CD4-positive, alpha-beta T cell (primary cell): ENCODE measurements at regions not wholly inside any gene's neighbourhood (a gene's known extent, or its start where the extent isn't known, plus 50 kb on each side); places are given as distances from the start of the nearest gene placed in this dataset.

Experiments used
- ATAC-seq: fragments of 200-7000 bp; cut with Tn5 transposase; one replicate; pipeline ENCODE4 v1.10.0; 2022; ENCODE audit warnings: mild to moderate bottlenecking; ENCODE audit not compliant: poor library complexity
- CTCF ChIA-PET: fragments of 350-600 bp; sonication (Branson Sonifier 250); formaldehyde crosslinking; loops from one replicate; lab custom pipeline; 2021; ENCODE audit warnings: antibody characterized with exemption, inconsistent platforms; lab: Charles Lee
- POLR2A ChIA-PET: fragments of 350-600 bp; sonication (Branson Sonifier 250); formaldehyde crosslinking; loops from one replicate; lab custom pipeline; 2021; ENCODE audit warnings: antibody characterized with exemption, inconsistent platforms; lab: Charles Lee
- DNase-seq, 14 experiments: peaks; one replicate each; pipeline ENCODE4 v3.0.0-alpha.2; 2013 to 2020; ENCODE audit warnings: mixed read lengths in 2 of 14
- H3K27ac ChIP-seq, 2 donors: one replicate each; pipeline versions ENCODE4 v1.5.1 to v1.7.0; 2013; ENCODE audit warnings: low read length in 2 of 2, low read depth in 1 of 2, mild to moderate bottlenecking in 1 of 2
- H3K27me3 ChIP-seq, 2 experiments: 1 replicate in 1 of 2; 2 replicates in 1 of 2; pipeline versions ENCODE4 v1.6.1 to v1.7.0; 2013; ENCODE audit warnings: low read length in 2 of 2, control low read depth in 1 of 2, mild to moderate bottlenecking in 1 of 2, moderate library complexity in 1 of 2; ENCODE audit not compliant: insufficient read depth in 2 of 2, control insufficient read depth in 1 of 2
- H3K36me3 ChIP-seq: one replicate; pipeline ENCODE4 v1.6.1; 2013; ENCODE audit warnings: low read length, control low read depth; ENCODE audit not compliant: insufficient read depth
- H3K4me1 ChIP-seq: one replicate; pipeline ENCODE4 v1.6.1; 2013; ENCODE audit warnings: low read length, control low read depth; ENCODE audit not compliant: insufficient read depth
- H3K4me3 ChIP-seq: one replicate; pipeline ENCODE4 v1.5.1; 2013; ENCODE audit warnings: mild to moderate bottlenecking, low read length, moderate library complexity
- H3K9me3 ChIP-seq, 2 experiments: 1 replicate in 1 of 2; 2 replicates in 1 of 2; pipeline versions ENCODE4 v1.6.1 to v1.7.0; 2013; ENCODE audit warnings: low read length in 2 of 2, mild to moderate bottlenecking in 2 of 2, control low read depth in 1 of 2, moderate library complexity in 1 of 2; ENCODE audit not compliant: control insufficient read depth in 1 of 2, insufficient read depth in 1 of 2
- H3K27ac Mint-ChIP-seq: one replicate; pipeline ENCODE4 v1.8.0; 2020; ENCODE audit warnings: mixed read lengths
- H3K27me3 Mint-ChIP-seq: one replicate; pipeline ENCODE4 v1.8.0; 2021; ENCODE audit warnings: mixed read lengths
- H3K36me3 Mint-ChIP-seq: one replicate; pipeline ENCODE4 v1.8.0; 2021; ENCODE audit warnings: low read depth, mixed read lengths
- H3K4me1 Mint-ChIP-seq: one replicate; pipeline ENCODE4 v1.8.0; 2021; ENCODE audit warnings: low read depth, mixed read lengths
- H3K4me3 Mint-ChIP-seq: one replicate; pipeline ENCODE4 v1.8.0; 2020; ENCODE audit warnings: mild to moderate bottlenecking, mixed read lengths
- H3K9me3 Mint-ChIP-seq: one replicate; pipeline ENCODE4 v1.8.0; 2020; ENCODE audit warnings: mixed read lengths
- intact Hi-C, 2 experiments: fragments of 100-400 bp; cut with DNase I in 1 of 2; cut with micrococcal nuclease in 1 of 2; formaldehyde crosslinking; loops; one replicate each; pipeline versions ENCODE4 v1.15.1 to v1.9.0; 2023 to 2025; cut with DNase I, micrococcal nuclease
- TF ChIP-seq, protein P1 (sequence below): fragments of 200-600 bp; IDR thresholded peaks from one replicate; pipeline ENCODE4 v1.8.0; 2022; ENCODE audit warnings: antibody characterized with exemption, mild to moderate bottlenecking

GRCh38 chr3:36060950-36061349, 319.4 kb upstream of the STAC start:
- POLR2A ChIA-PET: no interaction called here
- H3K4me1 Mint-ChIP-seq: no peaks in the 10 kb centered on the region
- peaks cover 6% of the 10 kb centered on the region for H3K9me3 Mint-ChIP-seq

DNA sequence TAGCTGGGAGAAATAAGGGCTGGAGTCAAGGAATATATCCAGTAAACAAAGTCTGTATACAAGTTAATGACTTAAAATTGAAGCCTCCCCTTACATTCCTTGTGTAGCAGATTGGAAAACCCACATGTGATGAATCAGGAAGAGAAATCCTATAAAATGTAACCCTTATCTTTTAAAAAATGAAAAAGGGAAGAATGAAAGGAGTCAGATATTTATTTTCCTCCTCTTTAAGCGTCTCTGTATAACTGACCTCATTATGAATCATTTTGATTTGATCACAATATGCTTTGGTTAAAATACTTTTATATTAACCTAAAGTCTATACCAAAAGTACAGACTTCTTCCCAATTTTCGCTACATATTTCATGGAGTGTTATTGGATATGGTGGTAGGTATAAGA, 316.3 kb upstream of the STAC start:
- H3K27ac ChIP-seq: no peak overlapping the region
- Mint-ChIP-seq H3K9me3 (peaks cover 5% of the 10 kb centered on the region), H3K36me3 (no peaks in the 10 kb centered on the region), H3K27me3 (no peaks in the 10 kb centered on the region), H3K27ac (no peak overlapping the region), H3K4me3 (no peak overlapping the region), H3K4me1 (no peaks in the 10 kb centered on the region)
- no peaks in the 10 kb centered on the region for H3K36me3 ChIP-seq
- TF ChIP-seq, protein P1, sequence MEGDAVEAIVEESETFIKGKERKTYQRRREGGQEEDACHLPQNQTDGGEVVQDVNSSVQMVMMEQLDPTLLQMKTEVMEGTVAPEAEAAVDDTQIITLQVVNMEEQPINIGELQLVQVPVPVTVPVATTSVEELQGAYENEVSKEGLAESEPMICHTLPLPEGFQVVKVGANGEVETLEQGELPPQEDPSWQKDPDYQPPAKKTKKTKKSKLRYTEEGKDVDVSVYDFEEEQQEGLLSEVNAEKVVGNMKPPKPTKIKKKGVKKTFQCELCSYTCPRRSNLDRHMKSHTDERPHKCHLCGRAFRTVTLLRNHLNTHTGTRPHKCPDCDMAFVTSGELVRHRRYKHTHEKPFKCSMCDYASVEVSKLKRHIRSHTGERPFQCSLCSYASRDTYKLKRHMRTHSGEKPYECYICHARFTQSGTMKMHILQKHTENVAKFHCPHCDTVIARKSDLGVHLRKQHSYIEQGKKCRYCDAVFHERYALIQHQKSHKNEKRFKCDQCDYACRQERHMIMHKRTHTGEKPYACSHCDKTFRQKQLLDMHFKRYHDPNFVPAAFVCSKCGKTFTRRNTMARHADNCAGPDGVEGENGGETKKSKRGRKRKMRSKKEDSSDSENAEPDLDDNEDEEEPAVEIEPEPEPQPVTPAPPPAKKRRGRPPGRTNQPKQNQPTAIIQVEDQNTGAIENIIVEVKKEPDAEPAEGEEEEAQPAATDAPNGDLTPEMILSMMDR: no peak
- H3K4me1 ChIP-seq: no peaks in the 10 kb centered on the region
- H3K9me3 ChIP-seq: no peaks in the 10 kb centered on the region
- no peak overlapping the region for H3K4me3 ChIP-seq
- no peak for DNase-seq
- intact Hi-C loops: no loop called here
- ATAC-seq: no peak
- no peaks in the 10 kb centered on the region for H3K27me3 ChIP-seq
- POLR2A ChIA-PET: no interaction called here
- CTCF ChIA-PET: no interaction called here

More at GRCh38 chr3:36060950-36061349, 319.4 kb upstream of the STAC start:
- no peak overlapping the region for H3K27ac ChIP-seq
- no peak for ATAC-seq
- intact Hi-C loops: no loop called here
- Mint-ChIP-seq H3K27ac (no peak overlapping the region), H3K36me3 (no peaks in the 10 kb centered on the region), H3K4me3 (no peak overlapping the region), H3K27me3 (no peaks in the 10 kb centered on the region)
- no peak for DNase-seq
- H3K4me3 ChIP-seq: no peak overlapping the region
- CTCF ChIA-PET: no interaction called here
- H3K36me3 ChIP-seq: no peaks in the 10 kb centered on the region
- no peaks in the 10 kb centered on the region for H3K4me1 ChIP-seq
- TF ChIP-seq, protein P1: no peak
- H3K27me3 ChIP-seq: no peaks in the 10 kb centered on the region
- H3K9me3 ChIP-seq: no peaks in the 10 kb centered on the region

GRCh38 chr3:36065321-36065720, 315.0 kb upstream of the STAC start:
- no peaks in the 10 kb centered on the region for H3K9me3 ChIP-seq
- ChIA-PET CTCF (no interaction called here), POLR2A (no interaction called here)
- ATAC-seq (no peak), DNase-seq (no peak)
- TF ChIP-seq, protein P1: no peak
- no peaks in the 10 kb centered on the region for H3K36me3 Mint-ChIP-seq
- H3K4me3 Mint-ChIP-seq: no peak overlapping the region
- no peaks in the 10 kb centered on the region for H3K27me3 Mint-ChIP-seq
- intact Hi-C loops: no loop called here
- H3K9me3 Mint-ChIP-seq: peaks cover 2% of the 10 kb centered on the region
- H3K4me1 ChIP-seq: no peaks in the 10 kb centered on the region
- no peak overlapping the region for H3K27ac Mint-ChIP-seq
- H3K36me3 ChIP-seq: no peaks in the 10 kb centered on the region
- no peaks in the 10 kb centered on the region for H3K27me3 ChIP-seq
- no peaks in the 10 kb centered on the region for H3K4me1 Mint-ChIP-seq
- no peak overlapping the region for H3K27ac ChIP-seq
- no peak overlapping the region for H3K4me3 ChIP-seq
